ENCODE measurements at regions not wholly inside any gene's neighbourhood (a gene's known extent, or its start where the extent isn't known, plus 50 kb on each side); places are given as distances from the start of the nearest gene placed in this dataset.
"Not testable (repeated sequence)": the region's sequence is repeated elsewhere in the genome, so short reads cannot be mapped to it uniquely, and the experiment has no call there.

GRCh38 chr14:21937996-21938395 lies 264.4 kb upstream of the OR4E1 start:
- DNase-seq (ENCODE audit: low spot score), result no peak
- no peak for FAIRE-seq

DNA sequence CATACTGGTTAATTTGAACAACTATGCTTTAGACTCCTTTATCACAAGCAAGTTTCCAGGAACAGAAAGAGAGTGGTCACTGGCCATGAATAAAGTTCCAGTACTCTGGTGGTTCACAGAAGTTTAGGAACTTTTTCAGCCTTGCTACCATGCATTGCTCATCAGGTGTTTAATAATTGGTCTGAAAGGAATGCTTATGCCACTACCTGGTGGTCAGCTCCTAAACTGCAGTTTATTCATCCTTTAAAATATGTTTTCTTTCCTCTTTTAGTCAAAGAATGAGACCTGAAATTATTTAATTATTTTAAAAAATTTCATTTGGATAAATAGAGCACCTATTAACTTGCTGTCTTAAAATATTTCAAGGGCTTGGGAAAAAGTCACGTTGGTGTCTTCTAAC lies 260.1 kb upstream of the OR4E1 start:
- FAIRE-seq (no peak), DNase-seq (ENCODE audit: low spot score) (no peak)

- no peak for DNase-seq (ENCODE audit: low spot score)
- no peak for FAIRE-seq
These were observed 250.9 kb upstream of the OR4E1 start for GRCh38 chr14:21924479-21924878.

GRCh38 chr14:21923820-21924219 lies 250.2 kb upstream of the OR4E1 start:
- DNase-seq (ENCODE audit: low spot score) (no peak), FAIRE-seq (no peak)

- no peak for DNase-seq (ENCODE audit: low spot score)
- FAIRE-seq, result no peak
These were observed 247.8 kb upstream of the OR4E1 start for GRCh38 chr14:21921453-21921852.

GRCh38 chr14:21917699-21918436 lies 244.2 kb upstream of the OR4E1 start:
- peak; percentile 51 for DNase-seq (ENCODE audit: low spot score)
- peak; percentile 83 for FAIRE-seq

GRCh38 chr14:21915826-21916225 lies 242.2 kb upstream of the OR4E1 start:
- DNase-seq (ENCODE audit: low spot score), result peak; percentile 21
- FAIRE-seq, result no peak

GRCh38 chr14:21913759-21914158 lies 240.1 kb upstream of the OR4E1 start:
- peak; percentile 58 for DNase-seq (ENCODE audit: low spot score)
- no peak for FAIRE-seq

GRCh38 chr14:21912367-21912766 lies 238.7 kb upstream of the OR4E1 start:
- no peak for FAIRE-seq
- no peak for DNase-seq (ENCODE audit: low spot score)

- no peak for FAIRE-seq
- no peak for DNase-seq (ENCODE audit: low spot score)
These were observed 238.3 kb upstream of the OR4E1 start for GRCh38 chr14:21911877-21912276.

- no peak for FAIRE-seq
- DNase-seq (ENCODE audit: low spot score), result no peak
These were observed 236.6 kb upstream of the OR4E1 start for GRCh38 chr14:21910260-21910659.

- FAIRE-seq, result no peak
- no peak for DNase-seq (ENCODE audit: low spot score)
These were observed 229.1 kb upstream of the OR4E1 start for GRCh38 chr14:21902561-21903181.

DNA sequence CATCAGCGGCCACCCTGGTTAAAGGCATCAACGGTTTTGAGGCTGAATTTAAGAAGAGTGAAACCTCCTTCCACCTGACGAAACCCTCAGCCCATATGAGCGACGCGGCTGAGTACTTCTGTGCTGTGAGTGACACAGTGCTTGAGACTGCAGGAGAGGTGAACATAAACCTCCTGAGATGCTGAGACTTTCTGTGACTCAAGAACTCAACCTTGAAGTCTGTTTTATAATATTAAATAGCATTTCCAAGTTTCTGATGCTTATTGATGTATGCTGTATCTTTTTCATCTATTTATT lies 221.2 kb upstream of the OR4E1 start:
- not testable (repeated sequence) for DNase-seq (ENCODE audit: low spot score); FAIRE-seq

GRCh38 chr14:21894003-21894897 lies 220.6 kb upstream of the OR4E1 start:
- DNase-seq (ENCODE audit: low spot score) (no peak), FAIRE-seq (peak; percentile 9)

- FAIRE-seq, result no peak
- no peak for DNase-seq (ENCODE audit: low spot score)
These were observed 218.3 kb upstream of the OR4E1 start for GRCh38 chr14:21891921-21892320.

- FAIRE-seq, result no peak
- no peak for DNase-seq (ENCODE audit: low spot score)
These were observed 211.4 kb upstream of the OR4E1 start for GRCh38 chr14:21884995-21885394.

- FAIRE-seq (no peak), DNase-seq (ENCODE audit: low spot score) (no peak)
These were observed 208.6 kb upstream of the OR4E1 start for GRCh38 chr14:21882226-21882625.

GRCh38 chr14:21880918-21881317 lies 207.3 kb upstream of the OR4E1 start:
- DNase-seq (ENCODE audit: low spot score) (no peak), FAIRE-seq (no peak)

DNA sequence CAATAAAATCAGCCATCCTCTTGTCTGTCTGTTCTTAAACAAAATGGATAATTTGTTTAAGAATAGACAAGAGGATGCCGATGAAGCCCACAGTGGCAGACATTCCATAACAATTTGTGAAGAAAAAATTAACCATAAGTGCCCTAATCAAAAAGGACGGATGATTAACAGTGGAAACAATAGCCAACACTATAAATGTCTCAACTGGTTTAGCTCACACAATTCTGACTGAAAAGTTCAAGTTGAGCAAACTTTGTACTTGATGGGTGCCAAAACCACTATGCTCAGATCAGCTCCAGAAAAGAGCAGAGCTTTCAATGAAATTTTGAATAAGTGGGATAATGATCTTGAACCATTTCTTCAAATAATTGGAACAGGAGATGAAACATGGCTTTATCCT lies 202.2 kb upstream of the OR4E1 start:
- FAIRE-seq (no peak), DNase-seq (ENCODE audit: low spot score) (no peak)

GRCh38 chr14:21874946-21875345 lies 201.3 kb upstream of the OR4E1 start:
- FAIRE-seq (no peak), DNase-seq (ENCODE audit: low spot score) (no peak)

- FAIRE-seq (no peak), DNase-seq (ENCODE audit: low spot score) (no peak)
These were observed 200.5 kb upstream of the OR4E1 start for GRCh38 chr14:21874167-21874566.

- DNase-seq (ENCODE audit: low spot score) (peak; percentile 71), FAIRE-seq (peak; percentile 85)
These were observed 194.9 kb upstream of the OR4E1 start for GRCh38 chr14:21868442-21869046.
